Endometrium (tissue), 2 donors: ENCODE measurements at regions not wholly inside any gene's neighbourhood (a gene's known extent, or its start where the extent isn't known, plus 50 kb on each side); places are given as distances from the start of the nearest gene placed in this dataset.
"Not testable (repeated sequence)": the region's sequence is repeated elsewhere in the genome, so short reads cannot be mapped to it uniquely, and the experiment has no call there.

Source experiments
- FAIRE-seq: peaks from 2 replicates; lab custom pipeline; 2012; peaks lifted over from hg19 to GRCh38; lab: Jason Lieb, UNC
- donor health status: control.
- donor health status: control.

- FAIRE-seq, result not testable (repeated sequence)
These were observed 56.1 kb downstream of the ZNF22 start for GRCh38 chr10:45056806-45057205.

GRCh38 chr10:45058580-45058979 is 57.9 kb downstream of the ZNF22 start:
- FAIRE-seq, result no peak

- no peak for FAIRE-seq
These were observed 58.4 kb downstream of the ZNF22 start for GRCh38 chr10:45058992-45059561.

DNA sequence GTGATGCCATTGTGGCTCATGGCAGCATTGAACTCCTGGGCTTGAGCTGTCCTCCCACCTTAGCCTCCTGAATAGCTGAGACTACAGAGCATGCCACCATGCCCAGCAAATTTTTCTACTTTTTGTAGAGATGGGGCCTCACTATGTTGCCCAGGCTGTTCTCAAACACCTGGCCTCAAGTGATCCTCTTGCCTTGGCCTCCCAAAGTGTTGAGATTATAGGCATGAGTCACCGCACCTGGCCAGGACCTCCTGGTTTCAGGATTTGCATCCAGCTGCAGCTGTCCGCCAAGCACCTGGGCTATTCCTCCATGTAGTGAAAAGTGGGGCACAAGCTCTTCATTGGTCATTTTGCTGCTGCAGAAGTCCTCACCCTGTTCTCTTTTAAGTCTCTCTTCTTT is 58.9 kb downstream of the ZNF22 start:
- no peak for FAIRE-seq

GRCh38 chr10:45061982-45062381 is 61.3 kb downstream of the ZNF22 start:
- FAIRE-seq, result no peak

GRCh38 chr10:45063591-45064231 is 63.0 kb downstream of the ZNF22 start:
- FAIRE-seq, result no peak

DNA sequence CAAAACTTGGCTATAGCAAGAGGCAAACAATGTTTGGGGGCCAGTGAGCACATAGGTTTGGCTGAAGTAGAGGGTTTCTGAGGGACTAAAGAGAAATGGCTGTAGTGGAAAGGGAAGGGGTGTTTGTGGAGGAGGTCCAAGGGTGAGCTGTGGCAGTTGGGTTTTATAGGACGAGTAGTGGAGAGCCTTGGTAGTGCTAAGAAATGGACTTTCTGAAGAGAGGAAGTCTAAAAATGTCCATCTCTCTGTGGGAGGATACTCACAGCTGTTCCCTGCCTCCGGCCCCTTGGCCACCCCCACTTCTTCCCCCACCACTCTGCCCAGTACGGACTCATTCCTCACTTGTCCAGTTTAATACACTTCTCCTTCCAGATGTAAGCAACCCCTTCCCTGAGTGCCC is 64.3 kb downstream of the ZNF22 start:
- FAIRE-seq, result no peak

GRCh38 chr10:45071043-45071813 is 70.5 kb downstream of the ZNF22 start:
- no peak for FAIRE-seq

- FAIRE-seq, result no peak
These were observed 74.5 kb downstream of the ZNF22 start for GRCh38 chr10:45075216-45075615.

DNA sequence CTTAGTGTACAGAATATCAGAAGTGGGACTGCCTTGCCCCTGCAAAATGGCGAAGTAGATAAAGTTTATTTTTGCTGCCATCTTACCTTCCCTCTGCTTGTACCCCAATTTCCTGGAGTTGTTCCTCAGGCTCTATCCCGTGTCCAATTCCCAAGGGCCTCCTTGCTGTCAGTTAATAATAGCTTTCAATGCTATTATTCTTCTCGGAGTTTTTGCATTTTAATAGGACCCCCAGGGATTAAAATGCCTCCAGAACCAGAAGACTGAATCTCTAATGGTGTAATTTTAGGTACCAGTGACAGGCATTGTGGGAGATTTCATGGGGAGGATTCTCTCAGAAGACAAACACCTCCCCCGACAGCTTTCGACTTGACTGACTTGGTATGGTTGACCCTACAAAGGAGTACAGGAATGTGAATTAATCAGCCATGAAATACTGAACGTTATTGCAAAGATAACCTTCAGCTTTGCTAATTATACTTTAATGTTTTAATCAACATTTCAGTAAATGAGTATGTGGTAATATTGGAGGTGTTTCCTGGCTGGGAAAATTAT is 75.2 kb downstream of the ZNF22 start:
- FAIRE-seq, result no peak

DNA sequence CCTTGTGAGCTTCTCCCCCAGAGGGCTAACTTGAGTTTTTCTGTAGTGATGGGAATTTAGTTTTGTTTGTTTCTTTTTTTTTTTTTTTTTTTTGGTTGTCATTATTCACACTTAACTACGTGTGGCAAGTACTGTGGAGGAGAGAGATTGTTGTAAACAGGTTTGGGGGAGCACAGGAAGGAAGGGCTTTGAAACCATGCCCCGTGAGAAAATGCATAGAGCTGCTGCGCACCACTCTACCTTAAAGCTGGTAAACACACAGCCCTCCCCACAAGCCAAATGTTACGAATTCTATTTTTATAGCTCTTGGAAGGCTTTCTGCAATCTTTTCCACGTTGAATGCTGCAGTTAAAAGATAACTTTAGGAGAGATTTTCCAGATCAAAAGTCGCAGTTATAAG is 76.2 kb downstream of the ZNF22 start:
- FAIRE-seq, result peak; percentile 53

DNA sequence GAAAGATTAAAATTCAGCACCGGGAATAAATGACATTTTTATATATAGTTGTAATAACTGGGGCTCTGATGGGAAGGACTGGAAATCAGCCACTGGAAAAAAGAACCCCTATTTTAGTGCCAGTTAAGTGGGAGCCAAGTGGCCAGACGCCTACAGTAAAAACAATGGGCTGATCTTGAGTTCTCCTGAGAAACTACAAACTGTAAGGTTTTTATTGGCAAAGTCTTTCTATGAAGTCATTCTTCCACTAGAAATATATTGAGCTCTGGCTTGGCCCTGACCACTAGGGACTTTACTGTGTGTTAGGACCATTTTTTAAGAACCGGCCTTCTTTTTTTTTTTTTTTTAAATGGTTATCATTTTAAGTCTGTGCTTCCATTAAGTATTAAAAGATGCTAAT is 79.6 kb downstream of the ZNF22 start:
- FAIRE-seq, result no peak

GRCh38 chr10:45082176-45082575 is 81.5 kb downstream of the ZNF22 start:
- no peak for FAIRE-seq

DNA sequence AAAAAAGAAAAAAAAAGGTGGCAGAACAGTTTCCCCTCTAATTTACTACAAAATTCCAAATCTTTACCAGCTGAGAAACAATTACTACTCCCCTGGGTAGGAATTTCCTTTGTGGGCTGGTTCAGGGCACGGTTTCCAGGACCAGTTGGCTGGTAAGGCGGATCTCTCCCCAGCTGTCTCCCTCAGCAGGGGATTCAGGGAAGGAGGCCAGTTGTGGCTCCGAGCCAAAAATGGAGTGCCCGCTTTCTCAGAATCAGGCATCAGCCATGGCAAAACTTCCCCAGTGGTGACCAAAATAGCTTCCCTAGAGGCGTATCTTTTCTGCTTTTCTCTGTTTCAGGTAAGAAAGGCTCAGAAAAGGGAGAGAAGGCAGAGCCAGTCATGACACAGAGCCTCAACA is 91.2 kb downstream of the ZNF22 start:
- no peak for FAIRE-seq

DNA sequence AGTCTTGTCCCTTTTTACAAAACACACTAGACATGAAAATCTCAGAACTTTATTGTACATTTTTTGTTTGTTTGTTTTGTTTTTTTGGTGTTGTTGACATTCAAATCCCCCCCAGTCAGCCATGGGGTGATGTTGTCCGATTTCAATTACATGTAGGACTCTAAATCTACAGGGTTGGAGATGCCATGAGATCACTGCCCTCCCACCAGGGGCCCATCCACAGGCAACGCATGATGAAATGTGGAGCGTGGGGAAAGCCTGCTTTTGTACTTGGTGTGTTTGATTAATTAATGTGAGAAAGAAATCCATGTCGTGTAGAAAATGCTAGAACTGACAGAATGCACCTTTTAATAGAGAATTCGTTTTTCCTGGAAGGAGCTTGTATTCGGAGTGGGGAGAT is 93.2 kb downstream of the ZNF22 start:
- no peak for FAIRE-seq

GRCh38 chr10:45095286-45095685 is 94.6 kb downstream of the ZNF22 start:
- FAIRE-seq, result no peak

DNA sequence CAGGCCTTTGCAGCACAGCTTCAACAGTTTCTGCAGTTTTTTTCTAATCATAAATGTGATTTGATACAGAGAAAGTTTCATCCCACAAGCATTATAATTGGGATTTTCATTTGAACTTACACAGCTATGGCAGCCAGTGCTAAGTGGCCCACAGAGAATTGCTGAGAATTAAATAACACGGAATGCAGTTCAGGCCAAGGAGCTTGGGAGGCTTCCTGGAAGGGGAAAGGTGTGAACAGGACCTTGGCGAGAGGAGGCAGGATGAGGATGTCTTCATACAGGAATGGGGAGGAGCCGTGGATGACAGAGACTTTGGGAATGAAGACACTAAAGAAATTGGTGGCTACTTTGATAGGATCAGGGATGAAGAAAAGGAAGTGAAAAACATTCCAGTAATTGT is 95.3 kb downstream of the ZNF22 start:
- FAIRE-seq, result no peak

DNA sequence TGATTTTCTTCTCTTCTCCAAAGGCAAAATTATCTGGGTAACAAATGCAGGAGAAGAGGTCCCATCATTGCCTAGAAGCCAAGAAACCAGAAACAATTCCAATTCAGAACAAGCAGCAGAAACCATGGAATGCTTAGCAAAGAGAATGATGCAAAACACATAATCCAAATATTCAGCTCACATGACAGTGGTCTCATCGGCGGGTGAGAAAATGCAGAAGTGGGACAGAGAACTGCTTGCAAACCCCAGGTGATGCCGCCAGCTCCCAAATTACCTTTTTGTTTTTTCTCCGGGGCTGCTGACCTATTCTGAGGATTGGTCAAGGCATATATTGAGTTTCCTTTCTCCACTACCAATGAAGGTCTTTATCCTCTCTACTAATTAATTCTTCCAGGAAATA is 99.7 kb downstream of the ZNF22 start:
- no peak for FAIRE-seq

DNA sequence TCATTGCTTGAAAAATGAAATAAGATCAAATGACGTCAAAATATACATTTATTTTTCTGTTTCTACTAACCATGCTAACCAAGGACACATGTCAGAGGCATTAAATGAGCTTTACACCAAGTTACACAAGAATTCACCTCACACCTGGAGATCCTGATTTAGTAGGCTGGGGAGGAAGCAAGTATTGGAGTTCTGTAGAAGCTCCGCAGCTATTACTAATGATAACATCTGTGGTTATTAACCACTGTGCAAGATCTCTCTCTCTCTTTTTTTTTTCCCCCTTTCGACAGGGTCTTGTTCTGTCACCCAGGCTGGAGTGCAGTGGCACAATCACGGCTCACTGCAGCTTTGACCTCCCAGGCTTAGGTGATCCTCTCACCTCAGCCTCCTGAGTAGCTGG is 104.0 kb downstream of the ZNF22 start:
- no peak for FAIRE-seq

- FAIRE-seq, result not testable (repeated sequence)
These were observed 104.6 kb downstream of the ZNF22 start for GRCh38 chr10:45105309-45105708.

DNA sequence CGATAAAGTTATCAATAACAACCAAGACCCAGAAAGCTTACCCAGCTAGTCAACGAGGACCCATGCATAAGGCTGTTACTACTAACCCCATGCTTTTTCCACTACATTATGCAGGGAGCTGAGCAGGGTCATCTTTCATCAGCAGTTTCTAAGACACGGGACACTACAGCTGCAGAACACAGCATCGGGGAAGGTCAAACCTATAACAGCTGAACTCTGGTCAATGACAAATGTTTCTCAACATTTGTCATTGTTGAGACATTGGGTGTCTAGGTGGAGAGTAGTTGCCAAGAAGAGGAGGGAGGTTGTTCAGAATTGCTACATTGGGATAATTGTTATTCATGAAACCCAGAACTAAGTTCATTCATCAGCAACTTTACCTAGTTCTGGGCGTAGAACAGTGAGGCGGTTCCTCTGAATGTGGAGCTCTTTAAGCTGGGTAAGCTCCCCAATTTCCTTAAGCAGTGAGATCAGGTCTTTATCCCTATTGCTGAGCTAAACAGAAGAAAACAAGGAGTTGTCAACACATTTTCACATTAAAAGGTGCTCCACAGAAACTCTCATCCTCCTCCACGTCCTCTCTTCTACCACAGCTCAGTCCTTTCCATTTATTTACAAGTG is 105.6 kb downstream of the ZNF22 start:
- no peak for FAIRE-seq

DNA sequence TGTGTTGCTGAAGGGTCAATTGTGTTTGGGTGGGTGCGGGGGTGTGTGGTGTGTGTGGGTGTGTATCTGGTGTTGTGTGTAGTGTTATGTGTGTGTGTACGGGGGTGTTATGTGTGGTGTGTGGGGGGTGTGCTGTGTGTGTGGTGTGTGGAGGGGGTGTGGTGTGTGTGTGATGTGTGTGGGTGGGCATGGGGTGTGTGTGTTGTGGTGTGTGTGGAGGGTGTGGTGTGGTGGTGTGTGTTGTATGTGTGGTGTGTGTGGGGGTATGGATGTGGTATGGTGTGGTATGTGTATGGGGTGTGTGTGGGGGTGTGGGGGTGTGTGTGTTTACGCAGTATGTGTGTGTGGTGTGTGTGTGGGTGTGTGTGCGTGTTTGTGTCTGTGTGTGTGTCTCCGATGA is 110.8 kb downstream of the ZNF22 start:
- no peak for FAIRE-seq

GRCh38 chr10:45117940-45118339 is 117.2 kb downstream of the ZNF22 start:
- FAIRE-seq, result not testable (repeated sequence)
